Esophagus squamous epithelium (tissue), 5 donors: ENCODE measurements at regions not wholly inside any gene's neighbourhood (a gene's known extent, or its start where the extent isn't known, plus 50 kb on each side); places are given as distances from the start of the nearest gene placed in this dataset.

ENCODE experiments used
- DNase-seq: peaks from one replicate; lab custom pipeline; 2025; lab: John Stamatoyannopoulos, UW
- H3K27ac ChIP-seq, 4 donors: fragments of 200-600 bp; sonication (generic); one replicate each; pipeline ENCODE4 v1.5.1; 2016 to 2019; ENCODE audit warnings: mild to moderate bottlenecking in 1 of 4
- H3K27me3 ChIP-seq, 4 donors: fragments of 200-600 bp; sonication (generic); 1 replicate in 3 of 4; 2 replicates in 1 of 4; pipeline versions ENCODE4 v1.5.1 to v1.6.0; 2017 to 2021; ENCODE audit warnings: antibody characterized with exemption in 1 of 4
- H3K36me3 ChIP-seq, 3 donors: fragments of 200-600 bp; sonication (generic); one replicate each; pipeline ENCODE4 v1.5.1; 2016 to 2019
- H3K4me1 ChIP-seq, 3 donors: fragments of 200-600 bp; sonication (generic); one replicate each; pipeline ENCODE4 v1.5.1; 2017 to 2019
- H3K4me3 ChIP-seq, 4 donors: fragments of 200-600 bp; sonication (generic); 1 replicate in 3 of 4; 2 replicates in 1 of 4; pipeline ENCODE4 v1.5.1; 2016 to 2019; ENCODE audit warnings: mild to moderate bottlenecking in 2 of 4, moderate library complexity in 1 of 4
- H3K9me3 ChIP-seq, 3 donors: fragments of 200-600 bp; sonication (generic); one replicate each; pipeline ENCODE4 v1.5.1; 2016 to 2019
- CTCF ChIP-seq, 6 experiments: fragments of 450-650 bp in 4 of 6; fragments of 200-600 bp in 2 of 6; sonication (generic) in 2 of 6; IDR thresholded peaks; one replicate each; pipeline ENCODE4 v1.5.1; 2016 to 2019; ENCODE audit warnings: antibody characterized with exemption in 6 of 6, mild to moderate bottlenecking in 4 of 6, moderate library complexity in 4 of 6
- POLR2A ChIP-seq, 4 donors: fragments of 450-650 bp; IDR thresholded peaks; one replicate each; pipeline ENCODE4 v1.6.1; 2017; ENCODE audit warnings: antibody characterized with exemption in 4 of 4, mild to moderate bottlenecking in 4 of 4, moderate library complexity in 3 of 4
- WGBS, 2 donors: methylation state at CpG; one replicate each; pipeline ENCODE4 v1.1.5; 2018; 5-methylcytosine and 5-hydroxymethylcytosine counted together
- intact Hi-C: fragments of 100-400 bp; cut with DNase I; formaldehyde crosslinking; loops from one replicate; pipeline ENCODE4 v1.15.0; 2022
- donor health status: DM: yes; HTN: yes; CAD: no.

- peaks cover 0 to 27% (median 0%) of the 10 kb centered on the region in 3 donors for H3K4me1 ChIP-seq
- H3K9me3 ChIP-seq = no peaks in the 10 kb centered on the region
- peak overlapping the region in 1 of 4 donors; percentile 62 for H3K27ac ChIP-seq
- intact Hi-C loops = no loop called here
- no peaks in the 10 kb centered on the region for H3K27me3 ChIP-seq
- no peaks in the 10 kb centered on the region for H3K36me3 ChIP-seq
- TF ChIP-seq POLR2A (IDR thresholded peaks at IDR 0.05) (no peak), CTCF (IDR thresholded peaks at IDR 0.05) (no peak)
- H3K4me3 ChIP-seq = peak overlapping the region in 1 of 4 donors; percentile 17
- WGBS, 2 donors = 2% methylated on average over 7 of the region's 20 CpGs; no CpG with 5 or more reads in 1 of the 2 donors
- DNase-seq = no peak
Observed at GRCh38 chr13:26476111-26476781, 81.2 kb upstream of the WASF3 start.

GRCh38 chr13:26476782-26477142, 80.7 kb upstream of the WASF3 start:
- intact Hi-C loops = no loop called here
- H3K27me3 ChIP-seq = no peaks in the 10 kb centered on the region
- H3K9me3 ChIP-seq = no peaks in the 10 kb centered on the region
- DNase-seq = no peak
- 42% methylated on average over 3 of the region's 3 CpGs; no CpG with 5 or more reads in 1 of the 2 donors for WGBS, 2 donors
- H3K4me3 ChIP-seq = peak overlapping the region in 1 of 4 donors; percentile 17
- no peaks in the 10 kb centered on the region for H3K36me3 ChIP-seq
- TF ChIP-seq POLR2A (IDR thresholded peaks at IDR 0.05) (no peak), CTCF (IDR thresholded peaks at IDR 0.05) (no peak)
- H3K4me1 ChIP-seq = peaks cover 0 to 27% (median 0%) of the 10 kb centered on the region in 3 donors
- H3K27ac ChIP-seq = peak overlapping the region in 1 of 4 donors; percentile 62

GRCh38 chr13:26477681-26478080, 79.8 kb upstream of the WASF3 start:
- peaks cover 0 to 32% (median 0%) of the 10 kb centered on the region in 3 donors for H3K4me1 ChIP-seq
- WGBS, 2 donors = 86% methylated on average over 4 of the region's 6 CpGs; no CpG with 5 or more reads in 1 of the 2 donors
- intact Hi-C loops = no loop called here
- H3K27me3 ChIP-seq = no peaks in the 10 kb centered on the region
- H3K27ac ChIP-seq = peak overlapping the region in 1 of 4 donors; percentile 62
- H3K4me3 ChIP-seq = no peak overlapping the region
- DNase-seq = no peak
- no peaks in the 10 kb centered on the region for H3K9me3 ChIP-seq
- no peaks in the 10 kb centered on the region for H3K36me3 ChIP-seq
- no peak for TF ChIP-seq POLR2A (IDR thresholded peaks at IDR 0.05)
- TF ChIP-seq CTCF (IDR thresholded peaks at IDR 0.05) = no peak

- H3K4me1 ChIP-seq = peaks cover 0 to 27% (median 0%) of the 10 kb centered on the region in 3 donors
- H3K9me3 ChIP-seq = no peaks in the 10 kb centered on the region
- intact Hi-C loops = no loop called here
- DNase-seq = no peak
- WGBS, 2 donors = 58 to 66% methylated on average over 10 of the region's 10 CpGs
- no peaks in the 10 kb centered on the region for H3K27me3 ChIP-seq
- TF ChIP-seq CTCF (IDR thresholded peaks at IDR 0.05) (no peak), POLR2A (IDR thresholded peaks at IDR 0.05) (no peak)
- H3K36me3 ChIP-seq = no peaks in the 10 kb centered on the region
- no peak overlapping the region for H3K4me3 ChIP-seq
- no peak overlapping the region for H3K27ac ChIP-seq
Observed at GRCh38 chr13:26480246-26480855, 77.1 kb upstream of the WASF3 start.
